PC-3 (cell line): ENCODE measurements at regions not wholly inside any gene's neighbourhood (a gene's known extent, or its start where the extent isn't known, plus 50 kb on each side); places are given as distances from the start of the nearest gene placed in this dataset.

Experiments used
- ATAC-seq: fragments of 200-7000 bp; cut with Tn5 transposase; 2 replicates; pipeline ENCODE4 v1.9.1; 2020; ENCODE audit warnings: mild to moderate bottlenecking, moderate library complexity
- BruUV-seq: library from RNA; stranded (reverse); fragments of 400-500 nt; replicated peaks from 2 replicates; lab custom pipeline; 2021; lab: Mats Ljungman, UMichigan
- CTCF ChIA-PET: fragments of 300-600 bp; sonication (Branson Sonifier 250); formaldehyde crosslinking; loops from one replicate; lab custom pipeline; 2022; ENCODE audit warnings: antibody characterized with exemption; lab: Charles Lee
- POLR2A ChIA-PET: fragments of 300-600 bp; sonication (Branson Sonifier 250); formaldehyde crosslinking; loops from one replicate; lab custom pipeline; 2022; ENCODE audit warnings: antibody characterized with exemption; ENCODE audit not compliant: unreplicated experiment; lab: Charles Lee
- DNase-seq: peaks from one replicate; pipeline ENCODE4 v3.0.0-alpha.2; 2015
- H2AFZ ChIP-seq: fragments of 300-600 bp; sonication (generic); 2 replicates; pipeline ENCODE4 v1.6.0; 2016; ENCODE audit warnings: antibody characterized with exemption, low read length
- H3F3A ChIP-seq: fragments of 300-600 bp; sonication (generic); one replicate; pipeline ENCODE4 v1.6.0; 2017; ENCODE audit warnings: antibody characterized with exemption, low read length, control low read depth, mild to moderate bottlenecking; ENCODE audit not compliant: unreplicated experiment
- H3K27ac ChIP-seq: fragments of 300-600 bp; sonication (generic); 2 replicates; pipeline ENCODE4 v1.5.1; 2016; ENCODE audit warnings: mild to moderate bottlenecking, low read length
- H3K27me3 ChIP-seq: fragments of 300-600 bp; sonication (generic); 2 replicates; pipeline ENCODE4 v1.6.1; 2016; ENCODE audit warnings: low read length, mixed read lengths
- H3K36me3 ChIP-seq: fragments of 300-600 bp; sonication (generic); 2 replicates; pipeline ENCODE4 v1.6.1; 2016; ENCODE audit warnings: low read depth, mixed run types, low read length, mixed read lengths
- H3K4me1 ChIP-seq: fragments of 300-600 bp; sonication (generic); 2 replicates; pipeline ENCODE4 v1.5.1; 2016; ENCODE audit warnings: low read length; ENCODE audit not compliant: insufficient read depth
- H3K4me2 ChIP-seq: fragments of 300-600 bp; sonication (generic); 2 replicates; pipeline ENCODE4 v1.6.0; 2016; ENCODE audit warnings: low read length
- H3K4me3 ChIP-seq: fragments of 300-600 bp; sonication (generic); 2 replicates; pipeline ENCODE4 v1.5.1; 2016; ENCODE audit warnings: mild to moderate bottlenecking, low read length, mixed read lengths
- H3K79me2 ChIP-seq: fragments of 300-600 bp; sonication (generic); 2 replicates; pipeline ENCODE4 v1.6.1; 2017; ENCODE audit warnings: low read length, mixed read lengths
- H3K9ac ChIP-seq: fragments of 300-600 bp; sonication (generic); 2 replicates; pipeline ENCODE4 v1.6.0; 2016; ENCODE audit warnings: mild to moderate bottlenecking, low read length
- H3K9me2 ChIP-seq: fragments of 300-600 bp; sonication (generic); replicated peaks from 2 replicates; pipeline ENCODE4 v1.6.1; 2016; ENCODE audit warnings: mixed run types, low read length, mixed read lengths
- H3K9me3 ChIP-seq: fragments of 300-600 bp; sonication (generic); 2 replicates; pipeline ENCODE4 v1.6.1; 2016; ENCODE audit warnings: low read length, mixed read lengths
- H4K20me1 ChIP-seq: fragments of 300-600 bp; sonication (generic); 2 replicates; pipeline ENCODE4 v1.6.1; 2016; ENCODE audit warnings: low read length, mixed read lengths
- CTCF ChIP-seq: fragments of 300-600 bp; sonication (generic); conservative IDR thresholded peaks from 2 replicates; pipeline ENCODE4 v1.5.1; 2017; ENCODE audit warnings: antibody characterized with exemption, low read depth, mild to moderate bottlenecking, low read length
- EZH2 ChIP-seq: fragments of 300-600 bp; sonication (generic); IDR thresholded peaks from one replicate; pipeline ENCODE4 v1.6.1; 2017; ENCODE audit warnings: antibody characterized with exemption, mild to moderate bottlenecking, low read length; ENCODE audit not compliant: unreplicated experiment
- EZH2phosphoT487 ChIP-seq: fragments of 300-600 bp; sonication (generic); IDR thresholded peaks from 2 replicates; pipeline ENCODE4 v1.6.1; 2018; ENCODE audit warnings: mild to moderate bottlenecking, antibody characterized with exemption, low read length, borderline replicate concordance
- intact Hi-C: fragments of 100-400 bp; cut with micrococcal nuclease; formaldehyde crosslinking; loops from 2 replicates; pipeline ENCODE4 v1.9.0; 2023

GRCh38 chr1:166470014-166470413 is 303.2 kb upstream of the FAM78B start:
- Histone ChIP-seq H4K20me1 (no peaks in the 10 kb centered on the region), H3K9me2 (no peaks in the 10 kb centered on the region), H3K4me2 (no peak overlapping the region), H3K36me3 (no peaks in the 10 kb centered on the region), H3K79me2 (no peaks in the 10 kb centered on the region), H2AFZ (no peak overlapping the region), H3K9ac (no peak overlapping the region), H3K9me3 (0 out of 2 replicates have a peak, but pooled peaks cover 5% of the 10 kb centered on the region), H3K27ac (no peak overlapping the region), H3K4me3 (no peak overlapping the region), H3F3A (no peaks in the 10 kb centered on the region), H3K27me3 (peaks cover under 1% of the 10 kb centered on the region; the same call in 1 of the 2 replicates), H3K4me1 (no peaks in the 10 kb centered on the region)
- CTCF ChIA-PET: no interaction called here
- no TSS peak for BruUV-seq
- TF ChIP-seq CTCF (no peak), EZH2phosphoT487 (no peak), EZH2 (no peak)
- ATAC-seq: no peak
- POLR2A ChIA-PET: no interaction called here
- intact Hi-C loops: no loop called here
- no peak for DNase-seq

GRCh38 chr1:166470441-166470840 is 303.6 kb upstream of the FAM78B start:
- DNase-seq (no peak), ATAC-seq (no peak)
- Histone ChIP-seq H3K4me1 (no peaks in the 10 kb centered on the region), H3K4me3 (no peak overlapping the region), H3K9me3 (0 out of 2 replicates have a peak, but pooled peaks cover 1% of the 10 kb centered on the region), H3K36me3 (no peaks in the 10 kb centered on the region), H3K27ac (no peak overlapping the region), H3K79me2 (no peaks in the 10 kb centered on the region), H2AFZ (no peak overlapping the region), H3K27me3 (peaks cover 4% of the 10 kb centered on the region; the same call in 1 of the 2 replicates), H3K4me2 (no peak overlapping the region), H3F3A (no peaks in the 10 kb centered on the region), H4K20me1 (no peaks in the 10 kb centered on the region), H3K9ac (no peak overlapping the region), H3K9me2 (no peaks in the 10 kb centered on the region)
- intact Hi-C loops: no loop called here
- no TSS peak for BruUV-seq
- POLR2A ChIA-PET: no interaction called here
- CTCF ChIA-PET: no interaction called here
- TF ChIP-seq EZH2: no peak
- no peak for TF ChIP-seq CTCF
- TF ChIP-seq EZH2phosphoT487: no peak

- no peaks in the 10 kb centered on the region for H4K20me1 ChIP-seq
- no peak overlapping the region for H3K9ac ChIP-seq
- DNase-seq (no peak), ATAC-seq (no peak)
- no peak overlapping the region for H3K27ac ChIP-seq
- CTCF ChIA-PET: no interaction called here
- no peaks in the 10 kb centered on the region for H3K79me2 ChIP-seq
- H3K4me2 ChIP-seq: no peak overlapping the region
- no peaks in the 10 kb centered on the region for H3K36me3 ChIP-seq
- no TSS peak for BruUV-seq
- H3K4me3 ChIP-seq: no peak overlapping the region
- no peaks in the 10 kb centered on the region for H3F3A ChIP-seq
- H3K4me1 ChIP-seq: no peaks in the 10 kb centered on the region
- H2AFZ ChIP-seq: no peak overlapping the region
- POLR2A ChIA-PET: no interaction called here
- TF ChIP-seq CTCF (no peak), EZH2phosphoT487 (no peak), EZH2 (no peak)
- no peaks in the 10 kb centered on the region for H3K9me3 ChIP-seq
- H3K9me2 ChIP-seq: no peaks in the 10 kb centered on the region
- peaks cover 12% of the 10 kb centered on the region; the same call in 1 of the 2 replicates for H3K27me3 ChIP-seq
- intact Hi-C loops: no loop called here
These were observed 304.6 kb upstream of the FAM78B start for GRCh38 chr1:166471359-166471758.
